Ectodermal cell (in vitro differentiated cells): ENCODE measurements at regions not wholly inside any gene's neighbourhood (a gene's known extent, or its start where the extent isn't known, plus 50 kb on each side); places are given as distances from the start of the nearest gene placed in this dataset.

Source experiments
- H3K27ac ChIP-seq: 2 replicates; pipeline ENCODE4 v1.7.0; 2013; ENCODE audit warnings: mild to moderate bottlenecking, low read depth, low read length; ENCODE audit not compliant: insufficient read depth, poor library complexity, severe bottlenecking
- H3K27me3 ChIP-seq: 2 replicates; pipeline ENCODE4 v1.7.0; 2013; ENCODE audit warnings: mild to moderate bottlenecking, low read length; ENCODE audit not compliant: insufficient read depth, control insufficient read depth, poor library complexity, severe bottlenecking
- H3K36me3 ChIP-seq: one replicate; pipeline ENCODE4 v1.7.0; 2013; ENCODE audit warnings: low read length; ENCODE audit not compliant: control insufficient read depth, insufficient read depth
- H3K4me1 ChIP-seq: one replicate; pipeline ENCODE4 v1.7.0; 2013; ENCODE audit warnings: low read length; ENCODE audit not compliant: control insufficient read depth, insufficient read depth
- H3K4me3 ChIP-seq: 2 replicates; pipeline ENCODE4 v1.7.0; 2013; ENCODE audit warnings: low read depth, low read length, control low read depth; ENCODE audit not compliant: insufficient read depth
- H3K9me3 ChIP-seq: 2 replicates; pipeline ENCODE4 v1.7.0; 2013; ENCODE audit warnings: mild to moderate bottlenecking, low read length, moderate library complexity; ENCODE audit not compliant: control insufficient read depth
- WGBS, 2 experiments: methylation state at CpG; one replicate each; pipeline ENCODE4 v1.1.7; 2013; ENCODE audit warnings: missing lambda C conversion rate in 2 of 2; 5-methylcytosine and 5-hydroxymethylcytosine counted together

DNA sequence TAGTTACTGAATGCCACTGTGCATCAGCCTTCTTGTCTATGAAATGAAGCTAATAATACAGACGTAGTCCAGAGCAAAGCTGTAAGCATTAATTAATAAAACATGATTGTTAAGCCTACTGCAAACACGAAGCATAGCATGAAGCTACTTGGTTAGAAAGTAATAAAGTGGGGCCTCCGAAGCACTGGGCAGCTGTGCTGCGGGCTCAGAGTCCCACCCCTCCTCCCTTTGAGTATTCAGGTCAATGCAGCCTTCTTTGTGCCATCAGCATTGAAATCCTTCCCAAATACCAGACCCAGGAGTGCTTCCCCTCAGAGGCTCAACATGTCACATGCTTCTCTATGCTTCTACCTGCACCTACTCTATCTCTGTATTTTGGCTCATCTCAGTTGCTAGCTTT, 1112.6 kb downstream of the IGSF11 start:
- WGBS, 2 experiments = 60 to 62% methylated on average over 3 to 4 of the region's 4 CpGs
- no peaks in the 10 kb centered on the region for H3K36me3 ChIP-seq
- H3K4me1 ChIP-seq = peaks cover 22% of the 10 kb centered on the region
- no peaks in the 10 kb centered on the region for H3K9me3 ChIP-seq
- peak overlapping the region; percentile 39 for H3K27ac ChIP-seq
- H3K4me3 ChIP-seq = no peak overlapping the region
- no peaks in the 10 kb centered on the region for H3K27me3 ChIP-seq

DNA sequence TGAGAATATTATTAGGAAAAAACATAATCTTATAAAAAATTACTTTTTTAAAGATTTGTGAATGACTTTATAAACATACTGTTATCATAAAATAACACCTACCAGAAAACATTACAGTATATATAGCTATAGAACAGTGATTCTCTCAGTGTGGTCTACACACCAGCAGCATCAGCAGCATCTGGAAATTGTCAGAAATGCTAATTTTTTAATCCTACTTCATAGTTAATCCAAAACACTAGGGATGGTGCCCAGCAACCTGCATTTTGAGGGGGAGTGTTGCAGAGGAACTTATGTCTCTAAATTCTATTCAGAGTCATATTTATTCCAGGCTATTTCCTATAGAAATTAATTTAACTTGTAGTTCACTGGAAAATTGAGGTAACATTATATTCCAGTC, 1107.8 kb downstream of the IGSF11 start:
- no peak overlapping the region for H3K4me3 ChIP-seq
- peaks cover 6% of the 10 kb centered on the region for H3K4me1 ChIP-seq
- H3K27ac ChIP-seq = no peak overlapping the region
- no peaks in the 10 kb centered on the region for H3K27me3 ChIP-seq
- no peaks in the 10 kb centered on the region for H3K36me3 ChIP-seq
- H3K9me3 ChIP-seq = no peaks in the 10 kb centered on the region

DNA sequence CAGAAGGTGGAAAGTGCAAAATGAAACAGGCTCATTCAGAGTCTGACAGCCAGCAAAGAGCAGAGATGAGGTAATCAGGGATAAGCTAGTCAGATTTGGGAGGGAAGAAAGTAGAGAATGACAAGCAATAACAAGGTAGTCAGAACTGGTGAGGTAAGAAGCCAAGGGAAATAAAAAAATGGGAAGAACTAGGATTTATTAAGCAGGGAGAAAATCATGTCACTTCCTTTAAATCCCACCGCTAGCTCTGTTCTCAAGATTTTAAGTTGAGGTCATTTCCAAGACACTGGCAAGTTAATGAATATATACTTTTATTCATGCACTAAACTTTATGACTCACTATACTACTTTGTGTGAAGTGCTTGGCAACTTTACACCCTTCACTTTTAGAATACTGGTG, 1106.8 kb downstream of the IGSF11 start:
- H3K27me3 ChIP-seq = no peaks in the 10 kb centered on the region
- no peaks in the 10 kb centered on the region for H3K4me1 ChIP-seq
- H3K9me3 ChIP-seq = no peaks in the 10 kb centered on the region
- H3K4me3 ChIP-seq = no peak overlapping the region
- H3K36me3 ChIP-seq = no peaks in the 10 kb centered on the region
- no peak overlapping the region for H3K27ac ChIP-seq
- WGBS, 2 experiments = 100% methylated on average over 1 of the region's 1 CpG; no CpG with 5 or more reads in 1 of the 2 experiments

DNA sequence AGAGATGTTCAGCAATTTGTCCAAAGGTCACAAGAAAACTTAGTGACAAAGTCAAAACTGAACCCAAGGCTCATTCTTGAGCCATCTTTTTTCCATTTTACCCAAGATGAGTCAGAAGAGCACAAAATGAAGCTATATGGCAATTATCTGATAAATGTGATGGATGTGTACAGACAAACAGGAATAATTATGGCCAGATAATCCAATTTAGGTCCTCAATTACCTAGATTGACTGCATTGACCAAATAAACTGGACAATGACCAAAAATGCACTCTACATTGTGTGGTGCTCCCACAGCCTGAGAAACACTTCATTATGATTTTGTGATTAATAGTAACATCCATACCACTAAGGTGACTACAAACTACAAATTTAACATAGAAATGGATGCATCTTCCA, 1105.8 kb downstream of the IGSF11 start:
- H3K4me3 ChIP-seq = no peak overlapping the region
- H3K27me3 ChIP-seq = no peaks in the 10 kb centered on the region
- no peak overlapping the region for H3K27ac ChIP-seq
- no peaks in the 10 kb centered on the region for H3K9me3 ChIP-seq
- no peaks in the 10 kb centered on the region for H3K36me3 ChIP-seq
- H3K4me1 ChIP-seq = no peaks in the 10 kb centered on the region

DNA sequence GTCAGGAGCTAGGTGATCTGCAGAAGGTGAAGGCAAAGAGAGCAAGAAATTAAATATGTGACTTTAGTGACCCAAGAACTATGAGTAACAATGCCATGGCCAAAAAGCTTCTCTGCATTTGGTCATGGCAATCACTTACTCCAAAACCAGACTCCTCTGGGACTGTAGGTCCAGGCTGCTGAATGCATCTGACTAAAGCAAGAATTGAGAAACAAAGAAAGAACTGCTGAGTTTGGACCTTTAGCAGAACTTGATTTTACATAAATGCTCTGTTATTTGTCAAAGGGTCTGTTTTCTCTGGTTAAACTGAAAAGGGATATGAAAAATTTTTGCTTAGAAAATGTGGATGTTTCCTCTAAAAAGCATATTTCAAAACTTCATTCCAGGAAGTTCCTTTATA, 1102.2 kb downstream of the IGSF11 start:
- Histone ChIP-seq H3K4me1 (no peaks in the 10 kb centered on the region), H3K9me3 (no peaks in the 10 kb centered on the region), H3K4me3 (no peak overlapping the region), H3K27ac (no peak overlapping the region), H3K27me3 (no peaks in the 10 kb centered on the region), H3K36me3 (no peaks in the 10 kb centered on the region)

DNA sequence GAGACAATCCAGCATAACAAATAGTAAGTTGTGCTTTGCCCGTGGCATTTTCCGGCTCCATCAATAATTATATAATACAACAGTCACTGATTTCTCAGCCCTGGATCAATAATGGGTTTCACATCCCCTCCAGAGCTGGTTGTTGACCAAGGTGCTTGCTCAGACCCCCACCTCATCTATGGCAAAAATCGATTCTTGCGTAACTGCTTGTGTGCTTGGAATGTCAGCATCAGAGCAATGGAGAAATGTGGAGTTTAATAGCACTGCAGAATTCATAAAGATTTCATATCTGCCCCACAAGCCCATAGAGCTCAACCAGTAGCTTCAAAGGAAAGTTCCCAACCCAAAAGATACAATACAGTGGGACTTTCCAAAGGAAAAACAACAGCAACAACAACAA, 1098.5 kb downstream of the IGSF11 start:
- H3K36me3 ChIP-seq = no peaks in the 10 kb centered on the region
- no peak overlapping the region for H3K27ac ChIP-seq
- no peaks in the 10 kb centered on the region for H3K9me3 ChIP-seq
- WGBS, 2 experiments = 93 to 98% methylated on average over 4 of the region's 4 CpGs
- no peaks in the 10 kb centered on the region for H3K27me3 ChIP-seq
- no peak overlapping the region for H3K4me3 ChIP-seq
- no peaks in the 10 kb centered on the region for H3K4me1 ChIP-seq

DNA sequence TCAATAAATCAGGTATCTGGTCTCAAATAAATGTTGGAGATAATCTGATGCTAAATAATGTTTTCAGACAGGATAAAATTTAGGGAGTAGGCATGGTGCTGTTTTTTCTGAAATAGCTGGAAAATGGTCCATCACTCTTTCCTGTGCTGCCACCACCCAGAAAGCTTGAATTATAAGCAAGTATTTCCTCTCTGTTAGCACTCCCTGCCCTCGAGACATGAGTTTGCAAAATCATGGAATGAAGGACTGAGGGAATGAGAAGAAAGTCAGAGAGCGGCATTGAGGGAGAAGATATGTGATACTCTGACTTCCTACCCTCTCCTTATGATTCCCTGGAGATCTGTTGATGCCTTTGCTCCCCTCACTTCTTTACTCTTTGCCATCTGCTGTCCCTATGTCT, 1095.7 kb downstream of the IGSF11 start:
- 84 to 93% methylated on average over 2 of the region's 2 CpGs for WGBS, 2 experiments

DNA sequence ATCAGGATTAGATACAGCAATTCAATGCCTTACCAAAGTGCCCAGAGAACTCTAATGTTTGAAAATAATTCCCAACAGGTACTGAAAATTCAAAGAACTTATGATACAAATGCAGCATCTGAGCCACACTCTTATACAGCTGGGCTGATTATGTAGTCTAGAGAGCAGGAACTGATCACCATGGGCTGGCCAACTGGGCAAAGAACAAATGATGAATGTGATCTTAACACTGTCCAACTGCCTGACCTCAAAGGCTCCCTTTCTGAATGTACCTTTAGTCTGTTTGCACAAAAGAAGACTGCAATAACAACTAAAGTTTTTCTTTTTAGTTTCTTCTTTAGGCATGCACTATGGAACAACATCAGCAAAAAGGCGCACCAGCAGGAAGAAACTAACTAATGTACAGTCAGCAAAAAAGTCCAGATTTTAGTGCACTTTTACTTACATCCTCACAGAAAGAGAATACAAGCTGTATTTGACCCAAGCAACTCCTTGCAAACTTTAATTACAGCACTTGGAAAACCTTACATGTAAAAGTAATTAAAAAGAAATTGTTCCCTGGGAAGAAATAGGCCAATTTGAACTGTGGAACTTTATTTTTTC, 1095.1 kb downstream of the IGSF11 start:
- H3K9me3 ChIP-seq = no peaks in the 10 kb centered on the region
- H3K27me3 ChIP-seq = no peaks in the 10 kb centered on the region
- no peak overlapping the region for H3K4me3 ChIP-seq
- H3K36me3 ChIP-seq = no peaks in the 10 kb centered on the region
- no peak overlapping the region for H3K27ac ChIP-seq
- WGBS, 2 experiments = 90 to 94% methylated on average over 1 of the region's 1 CpG
- H3K4me1 ChIP-seq = no peaks in the 10 kb centered on the region

More for the DNA sequence above, 1095.7 kb downstream of the IGSF11 start:
- Histone ChIP-seq H3K27ac (no peak overlapping the region), H3K36me3 (no peaks in the 10 kb centered on the region), H3K4me1 (no peaks in the 10 kb centered on the region), H3K27me3 (no peaks in the 10 kb centered on the region), H3K4me3 (no peak overlapping the region), H3K9me3 (no peaks in the 10 kb centered on the region)

DNA sequence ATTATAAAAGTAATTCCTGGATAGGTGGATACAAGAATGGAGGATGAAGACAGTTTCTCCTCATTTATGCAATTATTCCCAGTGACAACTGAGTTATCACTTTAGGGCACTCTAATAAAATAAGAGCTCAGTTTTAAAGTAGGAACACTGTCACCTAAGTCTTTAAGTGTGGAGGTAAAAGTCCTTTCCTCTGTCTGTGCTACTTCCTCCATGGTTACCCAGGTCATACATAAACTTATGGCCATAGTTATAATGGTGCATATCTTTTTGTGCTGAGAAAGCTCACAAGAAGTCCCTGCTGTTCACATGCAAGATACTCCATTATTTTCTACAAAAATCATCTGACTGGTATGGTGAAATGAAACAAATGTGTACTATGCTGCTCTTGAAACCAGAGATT, 1093.6 kb downstream of the IGSF11 start:
- Histone ChIP-seq H3K4me3 (no peak overlapping the region), H3K9me3 (no peaks in the 10 kb centered on the region), H3K27ac (no peak overlapping the region), H3K4me1 (no peaks in the 10 kb centered on the region), H3K36me3 (no peaks in the 10 kb centered on the region), H3K27me3 (no peaks in the 10 kb centered on the region)

DNA sequence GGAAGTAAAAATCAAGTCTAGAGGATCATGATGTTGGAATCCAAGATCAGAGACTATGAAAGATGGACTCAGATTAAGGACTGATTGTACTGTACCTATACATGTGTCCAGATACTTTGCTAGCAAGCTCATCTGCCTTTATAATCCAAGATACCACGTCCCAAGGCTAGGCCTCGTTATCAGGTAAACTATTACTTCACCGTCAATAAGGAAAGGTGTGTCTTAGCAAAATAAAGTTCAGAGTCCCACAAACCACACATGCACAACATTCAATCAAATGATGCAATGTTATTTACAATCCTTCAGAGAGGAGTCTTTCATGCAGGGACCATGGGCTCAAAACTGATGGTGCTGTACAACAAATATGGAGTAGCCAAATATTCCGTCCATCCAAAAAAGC, 1092.9 kb downstream of the IGSF11 start:
- Histone ChIP-seq H3K36me3 (no peaks in the 10 kb centered on the region), H3K4me3 (no peak overlapping the region), H3K27ac (no peak overlapping the region), H3K4me1 (no peaks in the 10 kb centered on the region), H3K27me3 (no peaks in the 10 kb centered on the region), H3K9me3 (no peaks in the 10 kb centered on the region)
- WGBS, 2 experiments = 97 to 100% methylated on average over 4 of the region's 4 CpGs

DNA sequence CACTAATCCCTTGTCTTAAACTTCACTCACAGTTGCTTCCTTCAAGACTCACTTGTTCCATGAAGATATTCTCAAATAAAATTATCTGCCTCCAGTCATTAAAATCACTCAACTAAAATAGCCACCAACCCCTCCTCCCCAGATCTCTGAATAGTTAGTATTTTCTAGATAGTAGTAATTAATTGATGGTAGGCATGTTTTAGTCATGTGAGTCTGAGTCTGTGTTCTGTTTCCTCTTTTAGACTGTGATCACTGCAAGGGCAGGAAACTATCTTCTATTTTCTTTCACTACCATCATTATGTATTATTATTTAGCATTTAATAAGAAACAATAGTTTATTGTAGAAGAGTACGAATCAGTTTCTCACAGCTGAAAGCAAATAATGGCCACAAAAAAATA, 1080.5 kb downstream of the IGSF11 start:
- Histone ChIP-seq H3K9me3 (no peaks in the 10 kb centered on the region), H3K4me3 (no peak overlapping the region), H3K27me3 (no peaks in the 10 kb centered on the region), H3K27ac (no peak overlapping the region), H3K4me1 (no peaks in the 10 kb centered on the region), H3K36me3 (no peaks in the 10 kb centered on the region)
- WGBS, 2 experiments = no CpG with 5 or more reads among the region's 1 CpG
